ENCODE measurements at regions not wholly inside any gene's neighbourhood (a gene's known extent, or its start where the extent isn't known, plus 50 kb on each side); places are given as distances from the start of the nearest gene placed in this dataset.

GRCh38 chr1:193626695-193627094 is 440.3 kb upstream of the B3GALT2 start:
- TF ChIP-seq OSR1 (CRISPR knock-in tag; IDR thresholded peaks at IDR 0.05) (no peak), POU6F1 (CRISPR knock-in tag; IDR thresholded peaks at IDR 0.05; ENCODE audit: borderline replicate concordance, low read depth) (no peak), TSHZ2 (CRISPR knock-in tag; IDR thresholded peaks at IDR 0.05) (no peak), RARB (CRISPR knock-in tag; IDR thresholded peaks at IDR 0.05) (no peak), ESRRG (CRISPR knock-in tag; IDR thresholded peaks at IDR 0.05) (no peak), ZNF565 (CRISPR knock-in tag; conservative IDR thresholded peaks at IDR 0.05; ENCODE audit: low read depth) (no peak), SNAI2 (CRISPR knock-in tag; IDR thresholded peaks at IDR 0.05) (no peak), TOX (CRISPR knock-in tag; IDR thresholded peaks at IDR 0.05; ENCODE audit: borderline replicate concordance) (no peak), CREB5 (CRISPR knock-in tag; IDR thresholded peaks at IDR 0.05; ENCODE audit: low read depth) (no peak), ARNTL (CRISPR knock-in tag; IDR thresholded peaks at IDR 0.05; ENCODE audit: borderline replicate concordance, low read depth) (no peak)
- no peak for ATAC-seq

GRCh38 chr1:193625255-193625654 is 438.8 kb upstream of the B3GALT2 start:
- TF ChIP-seq TCF4 (CRISPR knock-in tag; IDR thresholded peaks at IDR 0.05; ENCODE audit: borderline replicate concordance): no peak
- TF ChIP-seq ZFP30 (CRISPR knock-in tag; IDR thresholded peaks at IDR 0.05): no peak
- no peak for TF ChIP-seq BACH2 (CRISPR knock-in tag; IDR thresholded peaks at IDR 0.05; ENCODE audit: borderline replicate concordance)
- no peak for TF ChIP-seq ZC3H10 (CRISPR knock-in tag; IDR thresholded peaks at IDR 0.05)
- TF ChIP-seq CREB5 (CRISPR knock-in tag; IDR thresholded peaks at IDR 0.05; ENCODE audit: low read depth): no peak
- TF ChIP-seq ESRRG (CRISPR knock-in tag; IDR thresholded peaks at IDR 0.05): no peak
- no peak for ATAC-seq

GRCh38 chr1:193619911-193620310 is 433.5 kb upstream of the B3GALT2 start:
- TF ChIP-seq ZC3H10 (CRISPR knock-in tag; IDR thresholded peaks at IDR 0.05) (no peak), OSR1 (CRISPR knock-in tag; IDR thresholded peaks at IDR 0.05) (no peak), GLIS3 (CRISPR knock-in tag; IDR thresholded peaks at IDR 0.05) (no peak), ARNTL (CRISPR knock-in tag; IDR thresholded peaks at IDR 0.05; ENCODE audit: borderline replicate concordance, low read depth) (no peak), TOX (CRISPR knock-in tag; IDR thresholded peaks at IDR 0.05; ENCODE audit: borderline replicate concordance) (no peak), TSHZ2 (CRISPR knock-in tag; IDR thresholded peaks at IDR 0.05) (no peak), CREB5 (CRISPR knock-in tag; IDR thresholded peaks at IDR 0.05; ENCODE audit: low read depth) (no peak), TCF4 (CRISPR knock-in tag; IDR thresholded peaks at IDR 0.05; ENCODE audit: borderline replicate concordance) (no peak), ZNF565 (CRISPR knock-in tag; conservative IDR thresholded peaks at IDR 0.05; ENCODE audit: low read depth) (no peak), PATZ1 (CRISPR knock-in tag; IDR thresholded peaks at IDR 0.05; ENCODE audit: borderline replicate concordance) (no peak), POU6F1 (CRISPR knock-in tag; IDR thresholded peaks at IDR 0.05; ENCODE audit: borderline replicate concordance, low read depth) (no peak)
- ATAC-seq: no peak
